Tibial nerve (tissue), 4 donors: ENCODE measurements at regions not wholly inside any gene's neighbourhood (a gene's known extent, or its start where the extent isn't known, plus 50 kb on each side); places are given as distances from the start of the nearest gene placed in this dataset.

Experiments
- DNase-seq, 2 donors: peaks; one replicate each; pipeline ENCODE4 v3.0.0-alpha.2; 2019; ENCODE audit warnings: low spot score in 2 of 2
- H3K27ac ChIP-seq, 4 donors: fragments of 200-600 bp; sonication (generic) in 3 of 4; one replicate each; pipeline ENCODE4 v1.5.1; 2017 to 2019; ENCODE audit warnings: mild to moderate bottlenecking in 1 of 4
- H3K27me3 ChIP-seq, 2 donors: fragments of 200-600 bp; sonication (generic) in 1 of 2; one replicate each; pipeline versions ENCODE4 v1.5.1 to v1.6.0; 2017 to 2019
- H3K36me3 ChIP-seq, 3 donors: fragments of 200-600 bp; sonication (generic); one replicate each; pipeline ENCODE4 v1.5.1; 2018 to 2019
- H3K4me1 ChIP-seq, 4 donors: fragments of 200-600 bp; sonication (generic) in 3 of 4; one replicate each; pipeline ENCODE4 v1.5.1; 2017 to 2019
- H3K4me3 ChIP-seq, 4 donors: fragments of 200-600 bp; sonication (generic) in 3 of 4; one replicate each; pipeline ENCODE4 v1.5.1; 2017 to 2019; ENCODE audit warnings: mild to moderate bottlenecking in 1 of 4, moderate library complexity in 1 of 4
- H3K9me3 ChIP-seq, 4 donors: fragments of 200-600 bp; sonication (generic) in 3 of 4; one replicate each; pipeline ENCODE4 v1.5.1; 2017 to 2019
- EP300 ChIP-seq, 2 donors: sonication (generic); formaldehyde crosslinking; IDR thresholded peaks; one replicate each; pipeline ENCODE4 v1.6.1; 2017; ENCODE audit warnings: antibody characterized with exemption in 2 of 2, mild to moderate bottlenecking in 1 of 2
- POLR2A ChIP-seq, 2 donors: fragments of 450-650 bp; IDR thresholded peaks; one replicate each; pipeline ENCODE4 v1.6.1; 2017; ENCODE audit warnings: antibody characterized with exemption in 2 of 2, mild to moderate bottlenecking in 2 of 2, moderate library complexity in 2 of 2
- WGBS, 2 donors: methylation state at CpG; one replicate each; pipeline ENCODE4 v1.1.5; 2018; 5-methylcytosine and 5-hydroxymethylcytosine counted together
- TF ChIP-seq, protein P1 (sequence below), 5 experiments: fragments of 200-600 bp in 3 of 5; fragments of 450-650 bp in 2 of 5; sonication (generic) in 3 of 5; IDR thresholded peaks; one replicate each; pipeline ENCODE4 v1.5.1; 2016 to 2019; ENCODE audit warnings: antibody characterized with exemption in 5 of 5, mild to moderate bottlenecking in 3 of 5, moderate library complexity in 2 of 5

- H3K9me3 ChIP-seq: no peaks in the 10 kb centered on the region
- no peak for DNase-seq
- 83 to 89% methylated on average over 2 of the region's 2 CpGs for WGBS, 2 donors
- H3K4me3 ChIP-seq: no peak overlapping the region
- H3K4me1 ChIP-seq: no peaks in the 10 kb centered on the region
- TF ChIP-seq, protein P1, sequence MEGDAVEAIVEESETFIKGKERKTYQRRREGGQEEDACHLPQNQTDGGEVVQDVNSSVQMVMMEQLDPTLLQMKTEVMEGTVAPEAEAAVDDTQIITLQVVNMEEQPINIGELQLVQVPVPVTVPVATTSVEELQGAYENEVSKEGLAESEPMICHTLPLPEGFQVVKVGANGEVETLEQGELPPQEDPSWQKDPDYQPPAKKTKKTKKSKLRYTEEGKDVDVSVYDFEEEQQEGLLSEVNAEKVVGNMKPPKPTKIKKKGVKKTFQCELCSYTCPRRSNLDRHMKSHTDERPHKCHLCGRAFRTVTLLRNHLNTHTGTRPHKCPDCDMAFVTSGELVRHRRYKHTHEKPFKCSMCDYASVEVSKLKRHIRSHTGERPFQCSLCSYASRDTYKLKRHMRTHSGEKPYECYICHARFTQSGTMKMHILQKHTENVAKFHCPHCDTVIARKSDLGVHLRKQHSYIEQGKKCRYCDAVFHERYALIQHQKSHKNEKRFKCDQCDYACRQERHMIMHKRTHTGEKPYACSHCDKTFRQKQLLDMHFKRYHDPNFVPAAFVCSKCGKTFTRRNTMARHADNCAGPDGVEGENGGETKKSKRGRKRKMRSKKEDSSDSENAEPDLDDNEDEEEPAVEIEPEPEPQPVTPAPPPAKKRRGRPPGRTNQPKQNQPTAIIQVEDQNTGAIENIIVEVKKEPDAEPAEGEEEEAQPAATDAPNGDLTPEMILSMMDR (IDR thresholded peaks at IDR 0.05): no peak
- no peak for TF ChIP-seq POLR2A (IDR thresholded peaks at IDR 0.05)
- H3K36me3 ChIP-seq: no peaks in the 10 kb centered on the region
- no peaks in the 10 kb centered on the region for H3K27me3 ChIP-seq
- H3K27ac ChIP-seq: no peak overlapping the region
Observed at GRCh38 chr1:98437011-98437410, 224.5 kb upstream of the SNX7 start.

GRCh38 chr1:98429965-98430443, 231.5 kb upstream of the SNX7 start:
- no peak overlapping the region for H3K4me3 ChIP-seq
- no peak for DNase-seq
- no peaks in the 10 kb centered on the region for H3K4me1 ChIP-seq
- H3K36me3 ChIP-seq: no peaks in the 10 kb centered on the region
- no peaks in the 10 kb centered on the region for H3K27me3 ChIP-seq
- WGBS, 2 donors: 31 to 33% methylated on average over 2 of the region's 2 CpGs
- no peak overlapping the region for H3K27ac ChIP-seq
- no peaks in the 10 kb centered on the region for H3K9me3 ChIP-seq
- TF ChIP-seq EP300 (IDR thresholded peaks at IDR 0.05) (no peak), POLR2A (IDR thresholded peaks at IDR 0.05) (no peak)
- TF ChIP-seq, protein P1 (IDR thresholded peaks at IDR 0.05): no peak

DNA sequence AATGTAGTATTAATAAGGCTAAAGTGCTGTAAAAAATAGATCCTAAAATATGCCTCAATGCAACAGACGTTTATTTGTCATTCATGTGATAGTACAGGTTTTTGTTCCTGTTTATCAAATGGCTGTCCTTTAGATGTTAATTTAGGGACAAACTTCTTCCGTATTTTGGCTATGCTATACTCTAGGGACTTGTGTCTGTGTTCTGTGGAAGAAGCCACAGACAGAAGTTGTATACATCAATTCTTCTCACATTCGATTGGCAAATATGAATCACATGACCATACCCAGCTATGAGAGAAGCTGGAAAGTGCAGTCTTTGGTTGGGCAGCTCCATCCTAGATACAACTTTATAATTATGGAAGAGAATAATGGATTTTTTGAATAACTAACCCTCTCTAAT, 232.7 kb upstream of the SNX7 start:
- no peak overlapping the region for H3K27ac ChIP-seq
- WGBS, 2 donors: 83 to 90% methylated on average over 3 of the region's 3 CpGs
- no peaks in the 10 kb centered on the region for H3K36me3 ChIP-seq
- H3K27me3 ChIP-seq: no peaks in the 10 kb centered on the region
- H3K4me3 ChIP-seq: no peak overlapping the region
- no peaks in the 10 kb centered on the region for H3K4me1 ChIP-seq
- H3K9me3 ChIP-seq: no peaks in the 10 kb centered on the region
- TF ChIP-seq EP300 (IDR thresholded peaks at IDR 0.05) (no peak), POLR2A (IDR thresholded peaks at IDR 0.05) (no peak)
- TF ChIP-seq, protein P1 (IDR thresholded peaks at IDR 0.05): no peak
- DNase-seq: no peak

DNA sequence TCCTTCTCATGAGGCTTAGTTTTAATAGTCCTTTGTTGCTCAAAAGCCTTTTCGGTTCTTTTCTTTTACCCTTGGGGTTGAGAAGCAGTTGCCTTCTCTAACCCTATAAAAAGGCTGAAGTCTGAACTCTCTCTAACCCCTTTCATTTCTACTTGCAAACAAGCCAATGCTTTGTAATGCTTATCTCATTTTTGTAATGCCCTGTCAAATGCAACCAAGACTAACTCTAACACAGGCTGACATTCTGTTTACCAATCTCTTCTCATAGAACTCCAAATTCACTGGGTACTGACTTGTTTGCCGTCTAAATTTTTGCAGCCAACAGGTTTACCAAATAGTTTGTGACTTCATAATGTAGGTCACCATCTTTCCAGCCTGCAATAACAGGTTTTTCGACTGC, 233.9 kb upstream of the SNX7 start:
- Histone ChIP-seq H3K4me1 (no peaks in the 10 kb centered on the region), H3K27me3 (no peaks in the 10 kb centered on the region), H3K27ac (peak overlapping the region in 1 of 4 donors; percentile 13), H3K9me3 (no peaks in the 10 kb centered on the region), H3K36me3 (no peaks in the 10 kb centered on the region), H3K4me3 (no peak overlapping the region)
- TF ChIP-seq, protein P1 (IDR thresholded peaks at IDR 0.05): no peak
- TF ChIP-seq EP300 (IDR thresholded peaks at IDR 0.05) (no peak), POLR2A (IDR thresholded peaks at IDR 0.05) (no peak)
- 27 to 40% methylated on average over 3 of the region's 3 CpGs for WGBS, 2 donors
- DNase-seq: no peak

- WGBS, 2 donors: 93% methylated on average over 4 of the region's 4 CpGs
- Histone ChIP-seq H3K4me1 (no peaks in the 10 kb centered on the region), H3K27me3 (no peaks in the 10 kb centered on the region), H3K36me3 (no peaks in the 10 kb centered on the region), H3K9me3 (no peaks in the 10 kb centered on the region), H3K4me3 (no peak overlapping the region), H3K27ac (no peak overlapping the region)
- DNase-seq: no peak
- TF ChIP-seq EP300 (IDR thresholded peaks at IDR 0.05): no peak
- no peak for TF ChIP-seq POLR2A (IDR thresholded peaks at IDR 0.05)
Observed at GRCh38 chr1:98426092-98426491, 235.4 kb upstream of the SNX7 start.

GRCh38 chr1:98422816-98423215, 238.7 kb upstream of the SNX7 start:
- no peaks in the 10 kb centered on the region for H3K27me3 ChIP-seq
- TF ChIP-seq POLR2A (IDR thresholded peaks at IDR 0.05) (no peak), EP300 (IDR thresholded peaks at IDR 0.05) (no peak)
- TF ChIP-seq, protein P1 (IDR thresholded peaks at IDR 0.05): no peak
- H3K4me1 ChIP-seq: no peaks in the 10 kb centered on the region
- no peaks in the 10 kb centered on the region for H3K36me3 ChIP-seq
- H3K27ac ChIP-seq: no peak overlapping the region
- WGBS, 2 donors: 50 to 51% methylated on average over 2 of the region's 2 CpGs
- DNase-seq: no peak
- no peaks in the 10 kb centered on the region for H3K9me3 ChIP-seq
- H3K4me3 ChIP-seq: no peak overlapping the region
